HEK293T (cell line): ENCODE measurements at regions not wholly inside any gene's neighbourhood (a gene's known extent, or its start where the extent isn't known, plus 50 kb on each side); places are given as distances from the start of the nearest gene placed in this dataset.

Experiments used
- CTCF ChIA-PET: fragments of 350-600 bp; formaldehyde crosslinking; extraction: SDS; loops from one replicate; lab custom pipeline; 2021; ENCODE audit warnings: antibody characterized with exemption, inconsistent platforms; lab: Yijun Ruan, JAX
- POLR2A ChIA-PET: fragments of 350-600 bp; formaldehyde crosslinking; extraction: SDS; loops from one replicate; lab custom pipeline; 2020; ENCODE audit warnings: antibody characterized with exemption, inconsistent platforms; lab: Yijun Ruan, JAX
- DNase-seq: peaks from one replicate; pipeline ENCODE4 v3.0.0; 2012; ENCODE audit warnings: mixed read lengths; ENCODE audit errors: extremely low spot score
- ARNT ChIP-seq: fragments of 450-650 bp; IDR thresholded peaks from 2 replicates; pipeline ENCODE4 v1.6.1; 2017; ENCODE audit warnings: mild to moderate bottlenecking
- BHLHE40 ChIP-seq: fragments of 450-650 bp; IDR thresholded peaks from 2 replicates; pipeline ENCODE4 v1.6.1; 2016; ENCODE audit warnings: mild to moderate bottlenecking, moderate library complexity, borderline replicate concordance
- CTBP1 ChIP-seq: fragments of 450-650 bp; IDR thresholded peaks from 2 replicates; pipeline ENCODE4 v1.6.1; 2016; ENCODE audit warnings: borderline replicate concordance
- ELF4 ChIP-seq: fragments of 450-650 bp; IDR thresholded peaks from 2 replicates; pipeline ENCODE4 v1.6.1; 2017; ENCODE audit warnings: antibody characterized with exemption
- FOXA1 ChIP-seq: fragments of 450-650 bp; IDR thresholded peaks from 2 replicates; pipeline ENCODE4 v1.6.1; 2016; ENCODE audit warnings: mild to moderate bottlenecking
- FOXK2 ChIP-seq: fragments of 450-650 bp; IDR thresholded peaks from 2 replicates; pipeline ENCODE4 v1.6.1; 2016; ENCODE audit warnings: mild to moderate bottlenecking
- FOXM1 ChIP-seq: fragments of 450-650 bp; IDR thresholded peaks from 2 replicates; pipeline ENCODE4 v1.6.1; 2017; ENCODE audit warnings: mild to moderate bottlenecking, borderline replicate concordance
- HDGF ChIP-seq: fragments of 450-650 bp; IDR thresholded peaks from 2 replicates; pipeline ENCODE4 v1.6.1; 2017; ENCODE audit warnings: antibody characterized with exemption, borderline replicate concordance
- L3MBTL2 ChIP-seq: fragments of 450-650 bp; conservative IDR thresholded peaks from 2 replicates; pipeline ENCODE4 v1.6.1; 2016; ENCODE audit warnings: mild to moderate bottlenecking
- LEF1 ChIP-seq: fragments of 450-650 bp; IDR thresholded peaks from 2 replicates; pipeline ENCODE4 v1.6.1; 2017; ENCODE audit warnings: mild to moderate bottlenecking, borderline replicate concordance
- NFRKB ChIP-seq: fragments of 450-650 bp; IDR thresholded peaks from 2 replicates; pipeline ENCODE4 v1.6.1; 2016; ENCODE audit warnings: mild to moderate bottlenecking, moderate library complexity
- SP1 ChIP-seq: fragments of 450-650 bp; IDR thresholded peaks from 2 replicates; pipeline ENCODE4 v1.6.1; 2017
- SUZ12 ChIP-seq: fragments of 450-650 bp; IDR thresholded peaks from 2 replicates; pipeline ENCODE4 v1.6.1; 2016; ENCODE audit warnings: mild to moderate bottlenecking
- TARDBP ChIP-seq: fragments of 450-650 bp; IDR thresholded peaks from 2 replicates; pipeline ENCODE4 v1.6.1; 2016
- ZNF384 ChIP-seq: fragments of 450-650 bp; IDR thresholded peaks from 2 replicates; pipeline ENCODE4 v1.6.1; 2016
- TF ChIP-seq, protein P1 (sequence below): fragments of 450-650 bp; IDR thresholded peaks from 2 replicates; pipeline ENCODE4 v1.6.1; 2016

- TF ChIP-seq FOXK2 = no peak
- no peak for TF ChIP-seq LEF1
- no peak for TF ChIP-seq ELF4
- TF ChIP-seq ZNF384 = no peak
- TF ChIP-seq SP1 = no peak
- TF ChIP-seq TARDBP = no peak
- no peak for TF ChIP-seq ARNT
- no peak for TF ChIP-seq FOXM1
- TF ChIP-seq NFRKB = no peak
- TF ChIP-seq, protein P1, sequence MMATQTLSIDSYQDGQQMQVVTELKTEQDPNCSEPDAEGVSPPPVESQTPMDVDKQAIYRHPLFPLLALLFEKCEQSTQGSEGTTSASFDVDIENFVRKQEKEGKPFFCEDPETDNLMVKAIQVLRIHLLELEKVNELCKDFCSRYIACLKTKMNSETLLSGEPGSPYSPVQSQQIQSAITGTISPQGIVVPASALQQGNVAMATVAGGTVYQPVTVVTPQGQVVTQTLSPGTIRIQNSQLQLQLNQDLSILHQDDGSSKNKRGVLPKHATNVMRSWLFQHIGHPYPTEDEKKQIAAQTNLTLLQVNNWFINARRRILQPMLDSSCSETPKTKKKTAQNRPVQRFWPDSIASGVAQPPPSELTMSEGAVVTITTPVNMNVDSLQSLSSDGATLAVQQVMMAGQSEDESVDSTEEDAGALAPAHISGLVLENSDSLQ = no peak
- TF ChIP-seq HDGF = no peak
- TF ChIP-seq L3MBTL2 = no peak
- TF ChIP-seq FOXA1 = no peak
- TF ChIP-seq CTBP1 = no peak
- no peak for TF ChIP-seq BHLHE40
- TF ChIP-seq SUZ12 = no peak
- POLR2A ChIA-PET = no interaction called here
- CTCF ChIA-PET = no interaction called here
Measured at GRCh38 chr5:18023986-18024385, 389.7 kb downstream of the TAF11L14 start.

DNA sequence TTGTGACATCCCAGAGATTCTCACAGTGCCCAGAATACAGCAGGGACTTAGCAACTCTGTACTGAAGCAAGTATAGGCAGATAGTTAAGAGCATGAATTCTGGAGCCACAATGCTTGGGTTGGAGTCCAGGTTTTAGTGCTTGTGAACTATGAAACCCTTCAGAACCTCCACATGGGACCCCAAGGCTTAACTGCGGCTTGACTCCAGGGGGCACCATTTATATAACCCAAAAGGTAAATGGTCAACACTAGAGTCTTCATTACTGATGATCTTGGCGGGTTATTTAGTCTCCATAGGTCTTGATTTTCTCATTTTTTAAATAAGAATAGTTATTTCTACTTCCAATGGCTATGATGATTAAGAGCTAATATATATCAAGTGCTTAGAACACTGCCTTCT, 390.3 kb downstream of the TAF11L14 start:
- POLR2A ChIA-PET = no interaction called here
- CTCF ChIA-PET = no interaction called here
- TF ChIP-seq ZNF384 = no peak
- no peak for TF ChIP-seq BHLHE40
- no peak for TF ChIP-seq FOXK2
- TF ChIP-seq, protein P1 = no peak
- no peak for TF ChIP-seq CTBP1
- no peak for DNase-seq

More at GRCh38 chr5:18023986-18024385, 389.7 kb downstream of the TAF11L14 start:
- no peak for DNase-seq

- POLR2A ChIA-PET = no interaction called here
- CTCF ChIA-PET = no interaction called here
- DNase-seq = no peak
- TF ChIP-seq ARNT (no peak), L3MBTL2 (no peak), TARDBP (no peak), FOXA1 (no peak), ELF4 (no peak), FOXK2 (no peak), BHLHE40 (no peak), LEF1 (no peak), FOXM1 (no peak), HDGF (no peak), CTBP1 (no peak), NFRKB (no peak), ZNF384 (no peak), SUZ12 (no peak)
- TF ChIP-seq, protein P1 = no peak
Measured at GRCh38 chr5:18027241-18027867, 393.1 kb downstream of the TAF11L14 start.

DNA sequence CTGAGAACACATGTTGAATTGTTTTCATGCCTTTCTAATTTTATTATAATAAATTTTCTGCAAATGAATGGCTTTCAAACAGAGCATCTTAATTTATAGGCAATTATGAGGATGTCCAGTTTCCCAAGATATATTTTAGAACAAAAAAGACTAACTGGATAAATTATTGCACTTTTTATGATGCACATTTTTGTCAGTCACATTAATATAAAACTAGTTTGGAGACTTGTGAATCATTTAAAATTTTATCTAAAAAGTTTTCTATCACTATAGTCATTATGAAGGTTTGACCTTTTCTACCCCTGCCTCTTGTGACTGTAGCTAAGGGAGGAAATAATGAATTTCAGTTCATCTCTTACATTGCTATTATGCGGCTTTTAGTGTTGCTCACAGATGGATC, 393.8 kb downstream of the TAF11L14 start:
- CTCF ChIA-PET = no interaction called here
- POLR2A ChIA-PET = no interaction called here
- no peak for DNase-seq
- TF ChIP-seq CTBP1 (no peak), HDGF (no peak), NFRKB (no peak), FOXM1 (no peak), TARDBP (no peak), FOXK2 (no peak), SP1 (no peak), LEF1 (no peak), ZNF384 (no peak)

DNA sequence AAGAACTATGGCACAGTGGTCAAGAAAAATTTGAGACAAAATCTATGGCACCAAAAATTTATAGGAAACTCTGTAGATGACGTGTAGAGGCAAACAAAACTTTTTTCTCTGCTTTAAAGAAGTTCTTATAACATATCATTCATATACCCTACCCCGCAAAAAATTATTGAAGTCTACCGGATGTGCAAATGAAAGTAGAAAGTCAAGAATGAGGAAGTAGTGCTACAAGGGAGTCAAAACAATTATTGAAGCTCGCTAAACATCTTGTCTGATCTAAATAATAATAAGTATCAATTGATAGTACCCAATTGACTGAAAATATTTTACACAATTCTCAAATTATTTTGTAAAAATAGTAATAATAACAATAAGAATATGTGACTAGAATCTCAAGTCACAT, 398.5 kb downstream of the TAF11L14 start:
- TF ChIP-seq ZNF384 (no peak), FOXM1 (no peak), SUZ12 (no peak), BHLHE40 (no peak), SP1 (no peak), LEF1 (no peak), TARDBP (no peak), FOXA1 (no peak), HDGF (no peak), NFRKB (no peak), ELF4 (no peak), ARNT (no peak), L3MBTL2 (no peak)
- TF ChIP-seq, protein P1 = no peak
- no peak for DNase-seq
- CTCF ChIA-PET = interaction anchor here (0.7 kb wide), 1 partner anchor 298 kb away, joined by 5 read pairs; no protein-coding TSS in a partner anchor
- POLR2A ChIA-PET = no interaction called here

DNA sequence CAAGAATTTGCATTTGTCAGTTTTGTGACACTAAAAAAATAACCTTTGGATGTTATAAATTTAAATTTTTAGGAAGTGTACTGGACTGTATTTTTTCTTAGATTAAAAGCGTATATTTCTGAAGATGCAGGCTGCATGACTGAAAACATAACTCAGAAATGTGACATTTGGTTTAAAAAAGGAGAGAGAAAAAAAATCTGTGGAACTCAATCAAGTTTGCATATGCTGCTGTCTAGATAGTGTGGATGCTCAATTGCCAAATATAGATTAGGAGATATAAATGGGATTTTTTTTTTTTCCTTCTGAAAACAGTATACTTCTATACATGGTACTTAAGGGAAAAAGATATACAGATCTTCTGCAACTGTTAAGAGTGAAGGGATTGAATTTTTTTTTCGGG, 402.3 kb downstream of the TAF11L14 start:
- DNase-seq = no peak
- CTCF ChIA-PET = no interaction called here
- no peak for TF ChIP-seq HDGF
- no peak for TF ChIP-seq NFRKB
- no peak for TF ChIP-seq ZNF384
- TF ChIP-seq TARDBP = no peak
- TF ChIP-seq SUZ12 = no peak
- TF ChIP-seq FOXM1 = no peak
- POLR2A ChIA-PET = no interaction called here
